Endothelial cell (in vitro differentiated cells): ENCODE measurements at regions not wholly inside any gene's neighbourhood (a gene's known extent, or its start where the extent isn't known, plus 50 kb on each side); places are given as distances from the start of the nearest gene placed in this dataset.

Source experiments
- DNase-seq: peaks from one replicate; pipeline ENCODE4 v3.0.0; 2021; ENCODE audit warnings: low spot score
- H3K27ac Mint-ChIP-seq: one replicate; pipeline ENCODE4 v1.8.0; 2021; ENCODE audit warnings: mixed read lengths, inconsistent platforms; ENCODE audit not compliant: unreplicated experiment
- H3K27me3 Mint-ChIP-seq: one replicate; pipeline ENCODE4 v1.8.0; 2021; ENCODE audit warnings: mild to moderate bottlenecking, moderate library complexity, mixed read lengths, inconsistent platforms; ENCODE audit not compliant: unreplicated experiment
- H3K36me3 Mint-ChIP-seq: one replicate; pipeline ENCODE4 v1.8.0; 2021; ENCODE audit warnings: mild to moderate bottlenecking, low read depth, mixed read lengths, inconsistent platforms; ENCODE audit not compliant: unreplicated experiment
- H3K4me1 Mint-ChIP-seq: one replicate; pipeline ENCODE4 v1.8.0; 2021; ENCODE audit warnings: mild to moderate bottlenecking, mixed read lengths, inconsistent platforms; ENCODE audit not compliant: unreplicated experiment
- H3K4me3 Mint-ChIP-seq: one replicate; pipeline ENCODE4 v1.8.0; 2021; ENCODE audit warnings: mild to moderate bottlenecking, mixed read lengths, inconsistent platforms; ENCODE audit not compliant: unreplicated experiment
- H3K9me3 Mint-ChIP-seq: one replicate; pipeline ENCODE4 v1.8.0; 2021; ENCODE audit warnings: mixed read lengths, inconsistent platforms; ENCODE audit not compliant: unreplicated experiment
- CTCF ChIP-seq: fragments of 200-600 bp; sonication (generic); IDR thresholded peaks from one replicate; pipeline ENCODE4 v1.5.0; 2021; ENCODE audit warnings: antibody characterized with exemption; ENCODE audit not compliant: unreplicated experiment

GRCh38 chr6:126873791-126874190, 244.7 kb upstream of the RSPO3 start:
- no peaks in the 10 kb centered on the region for H3K27me3 Mint-ChIP-seq
- no peaks in the 10 kb centered on the region for H3K36me3 Mint-ChIP-seq
- DNase-seq: no peak
- no peaks in the 10 kb centered on the region for H3K4me1 Mint-ChIP-seq
- H3K27ac Mint-ChIP-seq: no peak overlapping the region
- no peak overlapping the region for H3K4me3 Mint-ChIP-seq
- no peaks in the 10 kb centered on the region for H3K9me3 Mint-ChIP-seq
- TF ChIP-seq CTCF: no peak

GRCh38 chr6:126876446-126876845, 242.0 kb upstream of the RSPO3 start:
- Mint-ChIP-seq H3K27ac (no peak overlapping the region), H3K4me3 (no peak overlapping the region), H3K36me3 (no peaks in the 10 kb centered on the region), H3K9me3 (no peaks in the 10 kb centered on the region), H3K27me3 (no peaks in the 10 kb centered on the region), H3K4me1 (no peaks in the 10 kb centered on the region)
- TF ChIP-seq CTCF: no peak
- DNase-seq: no peak

- Mint-ChIP-seq H3K27ac (no peak overlapping the region), H3K9me3 (no peaks in the 10 kb centered on the region), H3K4me1 (no peaks in the 10 kb centered on the region), H3K27me3 (no peaks in the 10 kb centered on the region), H3K4me3 (no peak overlapping the region), H3K36me3 (no peaks in the 10 kb centered on the region)
- no peak for TF ChIP-seq CTCF
- DNase-seq: no peak
Observed at GRCh38 chr6:126880964-126881363, 237.5 kb upstream of the RSPO3 start.

- H3K27me3 Mint-ChIP-seq: peaks cover 2% of the 10 kb centered on the region
- no peak for TF ChIP-seq CTCF
- H3K27ac Mint-ChIP-seq: no peak overlapping the region
- no peak overlapping the region for H3K4me3 Mint-ChIP-seq
- H3K9me3 Mint-ChIP-seq: no peaks in the 10 kb centered on the region
- DNase-seq: no peak
- H3K36me3 Mint-ChIP-seq: no peaks in the 10 kb centered on the region
- H3K4me1 Mint-ChIP-seq: peaks cover 4% of the 10 kb centered on the region
Observed at GRCh38 chr6:126886106-126886505, 232.4 kb upstream of the RSPO3 start.

- H3K27me3 Mint-ChIP-seq: peaks cover 2% of the 10 kb centered on the region
- no peak for DNase-seq
- no peak for TF ChIP-seq CTCF
- no peak overlapping the region for H3K27ac Mint-ChIP-seq
- peaks cover 4% of the 10 kb centered on the region for H3K4me1 Mint-ChIP-seq
- no peak overlapping the region for H3K4me3 Mint-ChIP-seq
- H3K9me3 Mint-ChIP-seq: no peaks in the 10 kb centered on the region
- no peaks in the 10 kb centered on the region for H3K36me3 Mint-ChIP-seq
Observed at GRCh38 chr6:126888727-126889725, 229.4 kb upstream of the RSPO3 start.
